Peyer's patch (tissue), 4 donors: ENCODE measurements at regions not wholly inside any gene's neighbourhood (a gene's known extent, or its start where the extent isn't known, plus 50 kb on each side); places are given as distances from the start of the nearest gene placed in this dataset.

Experiments used
- DNase-seq, 3 donors: peaks; one replicate each; pipeline ENCODE4 v3.0.0-alpha.2; 2017 to 2019
- H3K27ac ChIP-seq, 4 donors: fragments of 200-600 bp; sonication (generic); one replicate each; pipeline ENCODE4 v1.5.1; 2016 to 2019
- H3K27me3 ChIP-seq, 2 donors: fragments of 200-600 bp; sonication (generic); one replicate each; pipeline ENCODE4 v1.5.1; 2019
- H3K36me3 ChIP-seq, 3 donors: fragments of 200-600 bp; sonication (generic); one replicate each; pipeline ENCODE4 v1.5.1; 2016 to 2019
- H3K4me1 ChIP-seq, 4 donors: fragments of 200-600 bp; sonication (generic); one replicate each; pipeline ENCODE4 v1.5.1; 2016 to 2019
- H3K4me3 ChIP-seq, 4 donors: fragments of 200-600 bp; sonication (generic); 1 replicate in 3 of 4; 2 replicates in 1 of 4; pipeline ENCODE4 v1.5.1; 2016 to 2019; ENCODE audit warnings: mild to moderate bottlenecking in 1 of 4
- H3K9me3 ChIP-seq, 4 donors: fragments of 200-600 bp; sonication (generic); one replicate each; pipeline ENCODE4 v1.5.1; 2016 to 2019; ENCODE audit warnings: mild to moderate bottlenecking in 1 of 4
- CTCF ChIP-seq, 6 experiments: fragments of 450-650 bp in 4 of 6; fragments of 200-600 bp in 2 of 6; sonication (generic) in 1 of 6; IDR thresholded peaks; one replicate each; pipeline ENCODE4 v1.5.1; 2017 to 2019; ENCODE audit warnings: antibody characterized with exemption in 6 of 6, mild to moderate bottlenecking in 3 of 6, moderate library complexity in 1 of 6
- POLR2A ChIP-seq, 2 donors: fragments of 450-650 bp; IDR thresholded peaks; one replicate each; pipeline ENCODE4 v1.5.1; 2017; ENCODE audit warnings: antibody characterized with exemption in 2 of 2, mild to moderate bottlenecking in 2 of 2, moderate library complexity in 2 of 2

DNA sequence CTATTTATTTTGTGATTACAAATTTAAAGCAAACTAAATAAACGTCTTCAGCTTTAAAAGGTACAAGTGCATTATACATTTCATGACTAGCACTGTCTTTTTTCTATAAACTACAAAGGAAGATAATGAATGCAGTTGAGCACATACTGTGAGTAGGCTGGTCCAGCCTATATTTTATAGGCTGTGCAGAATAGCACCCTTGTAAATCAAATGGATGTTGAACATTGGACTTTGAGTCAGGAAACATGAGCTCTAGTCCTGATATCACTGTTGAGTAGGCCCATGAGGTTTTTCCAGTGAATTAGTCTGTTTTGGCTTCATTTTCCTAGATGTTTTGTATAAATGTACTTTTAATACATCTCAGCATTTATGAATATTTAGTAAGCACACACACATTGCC, 447.3 kb upstream of the KCNMB2 start:
- Histone ChIP-seq H3K36me3 (no peaks in the 10 kb centered on the region), H3K9me3 (no peaks in the 10 kb centered on the region), H3K27me3 (no peaks in the 10 kb centered on the region), H3K4me1 (peaks cover 0 to 28% (median 0%) of the 10 kb centered on the region in 4 donors), H3K4me3 (no peak overlapping the region), H3K27ac (no peak overlapping the region)
- no peak for TF ChIP-seq POLR2A (IDR thresholded peaks at IDR 0.05)
- no peak for TF ChIP-seq CTCF (IDR thresholded peaks at IDR 0.05)
- no peak for DNase-seq

GRCh38 chr3:178090899-178091298, 445.3 kb upstream of the KCNMB2 start:
- no peaks in the 10 kb centered on the region for H3K36me3 ChIP-seq
- no peaks in the 10 kb centered on the region for H3K9me3 ChIP-seq
- DNase-seq = no peak
- no peak overlapping the region for H3K27ac ChIP-seq
- no peak overlapping the region for H3K4me3 ChIP-seq
- peaks cover 0 to 9% (median 0%) of the 10 kb centered on the region in 4 donors for H3K4me1 ChIP-seq
- TF ChIP-seq CTCF (IDR thresholded peaks at IDR 0.05) = no peak
- no peak for TF ChIP-seq POLR2A (IDR thresholded peaks at IDR 0.05)
- no peaks in the 10 kb centered on the region for H3K27me3 ChIP-seq

DNA sequence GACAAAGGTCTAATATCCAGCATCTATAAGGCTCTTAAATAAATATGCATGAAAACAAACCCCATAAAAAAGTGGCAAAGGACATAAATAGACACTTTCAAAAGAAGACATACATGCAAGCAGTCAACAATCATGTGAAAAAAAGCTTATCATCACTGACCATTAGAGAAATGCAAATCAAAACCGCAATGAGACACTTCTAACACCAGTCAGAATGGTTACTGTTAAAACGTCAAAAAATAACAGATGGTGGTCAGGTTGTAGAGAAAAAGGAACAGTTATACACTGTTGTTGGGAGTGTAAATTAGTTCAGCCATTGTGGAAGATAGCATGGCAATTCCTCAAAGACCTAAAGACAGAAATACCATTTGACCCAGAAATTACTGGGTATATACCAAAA, 440.7 kb upstream of the KCNMB2 start:
- H3K9me3 ChIP-seq = no peaks in the 10 kb centered on the region
- no peaks in the 10 kb centered on the region for H3K36me3 ChIP-seq
- H3K4me3 ChIP-seq = no peak overlapping the region
- no peaks in the 10 kb centered on the region for H3K27me3 ChIP-seq
- no peak for TF ChIP-seq CTCF (IDR thresholded peaks at IDR 0.05)
- TF ChIP-seq POLR2A (IDR thresholded peaks at IDR 0.05) = no peak
- DNase-seq = no peak
- H3K4me1 ChIP-seq = no peaks in the 10 kb centered on the region
- no peak overlapping the region for H3K27ac ChIP-seq

- DNase-seq = no peak
- TF ChIP-seq POLR2A (IDR thresholded peaks at IDR 0.05) = no peak
- TF ChIP-seq CTCF (IDR thresholded peaks at IDR 0.05) = no peak
- Histone ChIP-seq H3K36me3 (no peaks in the 10 kb centered on the region), H3K27ac (no peak overlapping the region), H3K4me3 (no peak overlapping the region), H3K9me3 (no peaks in the 10 kb centered on the region), H3K4me1 (no peaks in the 10 kb centered on the region), H3K27me3 (no peaks in the 10 kb centered on the region)
Measured at GRCh38 chr3:178096955-178097354, 439.3 kb upstream of the KCNMB2 start.

GRCh38 chr3:178097576-178097975, 438.7 kb upstream of the KCNMB2 start:
- Histone ChIP-seq H3K36me3 (no peaks in the 10 kb centered on the region), H3K4me3 (no peak overlapping the region), H3K4me1 (no peaks in the 10 kb centered on the region), H3K27me3 (no peaks in the 10 kb centered on the region), H3K27ac (no peak overlapping the region), H3K9me3 (no peaks in the 10 kb centered on the region)
- no peak for TF ChIP-seq POLR2A (IDR thresholded peaks at IDR 0.05)
- TF ChIP-seq CTCF (IDR thresholded peaks at IDR 0.05) = no peak
- no peak for DNase-seq

GRCh38 chr3:178099274-178099673, 437.0 kb upstream of the KCNMB2 start:
- TF ChIP-seq POLR2A (IDR thresholded peaks at IDR 0.05) (no peak), CTCF (IDR thresholded peaks at IDR 0.05) (no peak)
- Histone ChIP-seq H3K27me3 (no peaks in the 10 kb centered on the region), H3K36me3 (no peaks in the 10 kb centered on the region), H3K9me3 (no peaks in the 10 kb centered on the region), H3K27ac (no peak overlapping the region), H3K4me3 (no peak overlapping the region), H3K4me1 (no peaks in the 10 kb centered on the region)
- no peak for DNase-seq
